Head of caudate nucleus (tissue), 42 donors: ENCODE measurements at regions not wholly inside any gene's neighbourhood (a gene's known extent, or its start where the extent isn't known, plus 50 kb on each side); places are given as distances from the start of the nearest gene placed in this dataset.

Experiments used
- DNase-seq, 42 donors: peaks; one replicate each; pipeline versions ENCODE4 v3.0.0 to v3.0.0-alpha.2; 2020 to 2021; ENCODE audit warnings: mixed read lengths in 7 of 42
- intact Hi-C: fragments of 100-400 bp; cut with DNase I; formaldehyde crosslinking; loops from one replicate; pipeline ENCODE4 v1.15.0; 2022

GRCh38 chr1:242754926-242755325 lies 230.4 kb upstream of the PLD5 start:
- no peak for DNase-seq
- intact Hi-C loops: no loop called here

GRCh38 chr1:242754125-242754524 lies 229.6 kb upstream of the PLD5 start:
- DNase-seq: no peak
- intact Hi-C loops: no loop called here

DNA sequence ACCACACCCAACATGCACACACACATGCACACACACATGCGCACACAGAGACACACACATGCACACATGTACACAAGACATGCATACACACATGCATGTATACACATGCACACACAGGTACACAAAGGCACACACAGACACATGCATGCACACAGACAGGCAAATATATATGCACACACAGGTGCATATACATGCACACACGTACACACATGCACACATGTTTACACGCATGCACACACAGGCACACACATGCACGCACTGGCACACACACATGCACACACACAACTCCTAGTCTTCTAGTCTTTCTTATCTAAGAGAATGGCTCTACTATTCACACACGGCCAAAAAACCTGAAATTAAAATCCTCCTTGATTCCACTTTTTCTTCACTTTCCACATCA lies 222.7 kb upstream of the PLD5 start:
- intact Hi-C loops: no loop called here

DNA sequence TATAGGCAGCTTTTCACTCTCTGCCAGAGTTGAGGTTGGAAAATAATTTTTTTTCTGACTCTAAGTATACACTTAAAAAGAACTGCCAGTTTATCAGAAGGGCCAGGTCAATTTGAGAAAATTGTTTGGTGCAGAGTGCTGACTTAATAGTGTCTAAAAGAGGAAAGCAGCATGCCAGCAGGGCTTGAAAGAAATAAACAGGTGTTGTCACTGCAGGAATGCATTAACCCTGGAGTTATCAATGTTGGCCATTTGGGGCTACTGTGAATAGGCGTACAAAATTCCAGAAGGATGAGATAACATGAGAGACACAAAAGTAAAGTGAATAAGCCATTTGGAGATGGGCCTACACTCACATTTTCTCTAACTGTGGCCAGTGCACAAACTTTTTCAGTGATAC lies 220.6 kb upstream of the PLD5 start:
- intact Hi-C loops: no loop called here
- no peak for DNase-seq

More for the DNA sequence above, 222.7 kb upstream of the PLD5 start:
- DNase-seq: no peak

DNA sequence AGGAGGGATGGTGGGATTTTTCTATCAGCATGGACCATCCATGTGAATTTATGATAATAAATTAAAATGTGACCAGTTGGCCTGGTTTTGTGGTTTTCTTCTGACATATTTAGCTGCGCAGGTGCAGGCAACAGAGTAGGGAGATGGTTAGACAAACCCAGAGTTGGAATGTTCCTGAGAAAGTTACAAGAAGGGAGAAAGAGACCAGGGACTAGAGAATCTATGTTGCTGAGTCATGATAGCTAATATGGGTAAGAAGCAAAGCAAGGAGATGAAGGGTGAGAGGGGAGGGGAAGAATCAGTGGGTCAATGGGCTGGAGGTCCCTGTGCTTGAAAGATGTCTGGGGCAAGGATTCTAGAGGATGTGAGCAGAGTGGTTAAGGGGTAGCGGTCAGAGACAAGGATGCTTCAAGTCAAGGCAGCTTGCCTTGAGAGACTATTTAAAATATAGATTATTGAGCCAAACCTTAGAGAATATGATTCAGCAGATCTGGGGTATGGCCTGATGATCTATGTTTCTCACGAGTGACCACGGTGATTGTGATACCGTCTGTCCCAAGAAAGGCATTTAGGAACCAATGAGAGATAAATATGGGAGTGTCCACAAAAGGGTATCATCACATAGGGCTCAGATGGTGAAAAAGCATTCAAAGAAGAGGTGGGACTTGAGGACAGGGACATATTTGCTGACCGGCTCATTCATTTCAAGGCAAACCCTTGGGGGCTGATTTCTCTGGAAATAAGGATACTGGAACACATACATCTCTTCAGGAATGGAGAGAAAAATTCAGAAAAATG lies 219.7 kb upstream of the PLD5 start:
- DNase-seq: no peak
- intact Hi-C loops: no loop called here

DNA sequence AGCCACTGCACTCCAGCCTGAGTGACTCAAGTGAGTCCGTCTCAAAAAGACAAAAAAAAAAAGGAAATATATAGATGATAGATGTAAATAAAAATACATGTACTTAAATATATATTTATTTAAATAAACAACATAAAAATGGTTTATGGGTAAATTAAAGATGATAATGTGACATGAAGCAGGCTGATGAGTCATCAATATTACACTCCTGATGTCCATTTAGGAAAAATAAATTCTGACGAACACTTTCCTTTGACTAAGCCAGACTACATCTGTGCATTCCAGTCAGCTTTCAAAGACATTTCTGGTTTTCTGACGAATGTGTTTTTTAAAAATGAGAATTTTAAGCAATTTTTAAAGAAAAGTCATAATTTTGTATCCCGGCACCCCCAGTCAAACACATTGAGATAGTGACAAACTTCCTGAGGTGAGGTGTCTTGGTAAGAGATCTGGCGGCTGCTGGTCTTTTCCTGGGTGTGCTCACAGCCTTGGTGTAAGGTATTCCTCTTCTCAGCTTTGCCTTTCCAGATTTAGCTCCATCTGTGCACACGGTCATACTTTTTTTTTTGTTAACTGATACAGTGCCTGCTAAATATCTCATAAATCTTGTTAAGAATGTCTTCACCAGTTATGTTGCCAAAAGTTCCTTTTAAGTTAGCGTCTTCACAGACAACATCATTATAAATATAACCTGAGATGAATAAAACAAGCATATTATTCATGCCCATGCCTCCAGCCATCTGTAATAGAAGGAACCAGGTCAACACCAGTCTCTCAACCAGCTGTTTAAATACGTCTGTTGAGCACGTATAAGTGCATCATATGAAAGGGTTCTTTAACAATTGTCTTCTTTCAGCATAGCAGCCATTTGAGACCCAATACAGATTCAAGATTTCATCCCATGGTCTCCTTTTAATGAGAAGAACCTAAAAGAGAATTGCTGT lies 214.5 kb upstream of the PLD5 start:
- no peak for DNase-seq
- intact Hi-C loops: no loop called here

- DNase-seq: no peak
- intact Hi-C loops: no loop called here
Measured at GRCh38 chr1:242736611-242737010, 212.1 kb upstream of the PLD5 start.

- DNase-seq: no peak
- intact Hi-C loops: no loop called here
Measured at GRCh38 chr1:242735323-242735722, 210.8 kb upstream of the PLD5 start.

- intact Hi-C loops: no loop called here
- no peak for DNase-seq
Measured at GRCh38 chr1:242731446-242731845, 206.9 kb upstream of the PLD5 start.

- no peak for DNase-seq
- intact Hi-C loops: no loop called here
Measured at GRCh38 chr1:242728696-242729095, 204.2 kb upstream of the PLD5 start.

DNA sequence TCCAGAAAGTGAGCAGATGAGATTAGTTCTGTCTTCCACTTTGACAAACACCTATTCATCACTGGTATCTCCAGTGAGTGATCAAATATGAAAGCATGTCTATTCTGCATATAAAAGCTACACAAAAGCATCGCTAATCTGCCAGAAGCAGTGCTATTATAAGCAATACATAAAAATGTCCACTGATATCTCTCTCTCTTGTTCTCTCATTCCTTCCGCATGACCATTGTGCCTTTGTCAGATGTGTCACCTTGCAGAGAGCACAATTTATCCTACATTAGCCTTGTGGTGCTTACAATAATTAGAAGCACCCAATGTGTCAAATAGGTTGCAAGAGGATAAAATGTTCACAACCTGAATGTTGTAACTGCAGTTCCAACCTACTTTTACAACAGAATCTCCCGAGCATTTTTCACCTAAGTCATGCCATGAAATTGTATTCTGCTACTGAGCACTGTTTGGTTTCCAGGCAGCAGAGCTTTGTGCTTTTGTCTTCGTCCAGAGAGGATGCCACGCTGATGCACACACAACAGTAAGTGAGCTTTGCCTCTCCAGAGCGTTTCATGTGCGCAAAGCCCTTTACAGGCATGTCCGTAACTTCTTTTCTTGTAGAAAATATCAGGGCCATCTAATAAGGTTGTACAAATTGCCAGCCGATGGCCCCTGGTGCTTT lies 198.7 kb upstream of the PLD5 start:
- intact Hi-C loops: no loop called here
- DNase-seq: no peak

GRCh38 chr1:242718967-242719366 lies 194.5 kb upstream of the PLD5 start:
- intact Hi-C loops: no loop called here
- DNase-seq: no peak

DNA sequence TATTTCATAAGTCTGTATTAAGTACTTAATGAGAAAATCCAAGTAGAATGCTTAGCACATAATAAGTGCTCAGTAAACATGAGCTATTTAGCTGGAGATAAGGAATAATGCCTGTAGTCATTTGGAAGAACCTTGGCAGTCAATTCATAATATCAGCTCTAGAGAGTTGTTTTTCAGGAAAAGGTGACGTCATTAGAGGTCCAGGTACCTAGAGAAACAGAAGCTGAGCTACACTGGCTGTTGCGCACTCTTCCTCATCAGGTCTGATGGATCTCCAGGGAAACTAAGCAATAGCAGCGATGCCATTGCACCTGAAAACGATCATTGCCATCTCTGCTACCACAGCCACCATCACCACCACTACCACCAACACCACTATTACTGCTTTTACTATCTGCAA lies 187.8 kb upstream of the PLD5 start:
- intact Hi-C loops: no loop called here
- no peak for DNase-seq

DNA sequence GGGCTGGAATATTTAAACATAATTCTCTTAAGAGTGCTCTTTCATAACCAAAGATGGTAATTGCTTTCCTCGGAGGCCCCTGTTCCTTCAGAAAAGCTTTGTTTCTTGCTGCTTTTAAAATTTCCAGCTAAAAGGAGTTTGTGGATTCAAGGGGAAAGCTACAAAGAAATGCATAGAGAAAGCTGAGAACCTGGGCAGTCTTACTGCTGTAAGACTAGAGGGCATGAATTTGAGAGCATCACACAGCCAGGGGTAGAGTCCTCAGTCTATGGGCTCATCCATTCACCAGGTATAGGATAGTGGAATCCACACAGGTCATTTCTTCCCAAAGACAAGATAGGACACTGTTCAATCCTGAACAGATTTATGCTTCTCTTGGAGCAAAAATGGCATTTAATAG lies 186.3 kb upstream of the PLD5 start:
- no peak for DNase-seq
- intact Hi-C loops: no loop called here

- DNase-seq: no peak
- intact Hi-C loops: no loop called here
Measured at GRCh38 chr1:242710286-242710685, 185.8 kb upstream of the PLD5 start.

DNA sequence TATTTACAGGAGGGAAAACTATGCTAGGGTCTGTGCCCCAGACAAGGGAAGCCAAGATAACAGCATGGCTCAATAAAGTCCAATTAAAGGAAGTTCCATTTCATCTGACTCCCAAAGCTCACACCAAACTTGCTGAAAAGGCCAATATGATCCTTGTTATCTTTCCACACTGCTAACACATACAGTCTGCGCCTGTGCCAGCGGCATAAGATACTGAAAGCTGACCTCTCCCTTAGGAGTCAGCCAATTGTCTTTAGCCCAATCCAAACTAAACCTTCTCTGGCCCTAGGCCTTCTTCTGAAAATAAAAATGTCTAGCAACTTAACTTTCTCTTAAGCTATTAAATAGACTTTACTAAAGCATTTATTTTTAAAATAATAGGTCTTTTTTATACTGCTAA lies 179.0 kb upstream of the PLD5 start:
- DNase-seq: no peak
- intact Hi-C loops: no loop called here

- DNase-seq: no peak
- intact Hi-C loops: no loop called here
Measured at GRCh38 chr1:242692988-242693387, 168.5 kb upstream of the PLD5 start.

GRCh38 chr1:242691610-242691945 lies 167.1 kb upstream of the PLD5 start:
- peak in 1 of 42 donors; percentile 19 for DNase-seq
- intact Hi-C loops: no loop called here

- peak in 4 of 42 donors; percentile 14 to 68 (median 22) for DNase-seq
- intact Hi-C loops: no loop called here
Measured at GRCh38 chr1:242690849-242691609, 166.5 kb upstream of the PLD5 start.
